RWPE1 (cell line): ENCODE measurements at regions not wholly inside any gene's neighbourhood (a gene's known extent, or its start where the extent isn't known, plus 50 kb on each side); places are given as distances from the start of the nearest gene placed in this dataset.

ENCODE experiments used
- CTCF ChIA-PET: fragments of 350-600 bp; sonication (Branson Sonifier 250); formaldehyde crosslinking; extraction: SDS; loops from one replicate; lab custom pipeline; 2021; lab: Yijun Ruan, JAX
- POLR2A ChIA-PET: fragments of 400-600 bp; formaldehyde crosslinking; extraction: SDS; loops from one replicate; lab custom pipeline; 2020; ENCODE audit warnings: antibody characterized with exemption; ENCODE audit not compliant: low non-redundant PET; lab: Yijun Ruan, JAX
- DNase-seq: peaks from one replicate; pipeline ENCODE4 v3.0.0; 2012; ENCODE audit warnings: low spot score
- H3K27ac ChIP-seq: fragments of 450-650 bp; 2 replicates; pipeline ENCODE4 v1.5.1; 2017
- CTCF ChIP-seq: fragments of 450-650 bp; conservative IDR thresholded peaks from 2 replicates; pipeline ENCODE4 v1.5.1; 2017; ENCODE audit warnings: low read depth, mild to moderate bottlenecking

GRCh38 chr15:97694456-97694855 lies 266.0 kb upstream of the ARRDC4 start:
- CTCF ChIA-PET = no interaction called here
- no peak overlapping the region for H3K27ac ChIP-seq
- DNase-seq = no peak
- no peak for TF ChIP-seq CTCF
- POLR2A ChIA-PET = no interaction called here

- ChIA-PET POLR2A (no interaction called here), CTCF (no interaction called here)
- TF ChIP-seq CTCF = no peak
- no peak overlapping the region for H3K27ac ChIP-seq
- DNase-seq = no peak
These were observed 257.1 kb upstream of the ARRDC4 start for GRCh38 chr15:97703400-97703799.

- TF ChIP-seq CTCF = no peak
- no peak for DNase-seq
- ChIA-PET CTCF (no interaction called here), POLR2A (no interaction called here)
- no peak overlapping the region for H3K27ac ChIP-seq
These were observed 254.4 kb upstream of the ARRDC4 start for GRCh38 chr15:97706059-97706458.

- H3K27ac ChIP-seq = no peak overlapping the region
- ChIA-PET CTCF (interaction anchor here (0.6 kb wide), 1 partner anchor 987 kb away, joined by 3 read pairs; no protein-coding TSS in a partner anchor), POLR2A (no interaction called here)
- no peak for DNase-seq
- no peak for TF ChIP-seq CTCF
These were observed 252.3 kb upstream of the ARRDC4 start for GRCh38 chr15:97708252-97708651.

GRCh38 chr15:97712530-97712929 lies 248.0 kb upstream of the ARRDC4 start:
- no peak for TF ChIP-seq CTCF
- ChIA-PET POLR2A (no interaction called here), CTCF (no interaction called here)
- DNase-seq = no peak
- H3K27ac ChIP-seq = no peak overlapping the region

GRCh38 chr15:97717806-97718205 lies 242.7 kb upstream of the ARRDC4 start:
- CTCF ChIA-PET = no interaction called here
- no peak for DNase-seq

More at GRCh38 chr15:97717806-97718205, 242.7 kb upstream of the ARRDC4 start:
- H3K27ac ChIP-seq = no peak overlapping the region
- POLR2A ChIA-PET = no interaction called here
- TF ChIP-seq CTCF = no peak
